Osteocyte (in vitro differentiated cells): ENCODE measurements at regions not wholly inside any gene's neighbourhood (a gene's known extent, or its start where the extent isn't known, plus 50 kb on each side); places are given as distances from the start of the nearest gene placed in this dataset.

ENCODE experiments used
- DNase-seq: peaks from one replicate; pipeline ENCODE4 v3.0.0; 2021; ENCODE audit warnings: mixed read lengths; ENCODE audit not compliant: unreplicated experiment; ENCODE audit errors: extremely low spot score
- H3K27ac Mint-ChIP-seq: one replicate; pipeline ENCODE4 v1.8.0; 2021; ENCODE audit warnings: mild to moderate bottlenecking, mixed read lengths; ENCODE audit not compliant: unreplicated experiment
- H3K27me3 Mint-ChIP-seq: one replicate; pipeline ENCODE4 v1.8.0; 2021; ENCODE audit warnings: mixed read lengths; ENCODE audit not compliant: unreplicated experiment
- H3K36me3 Mint-ChIP-seq: one replicate; pipeline ENCODE4 v1.8.0; 2021; ENCODE audit warnings: mixed read lengths; ENCODE audit not compliant: unreplicated experiment
- H3K4me1 Mint-ChIP-seq: one replicate; pipeline ENCODE4 v1.8.0; 2021; ENCODE audit warnings: mixed read lengths; ENCODE audit not compliant: unreplicated experiment
- H3K4me3 Mint-ChIP-seq: one replicate; pipeline ENCODE4 v1.8.0; 2021; ENCODE audit warnings: mild to moderate bottlenecking, moderate library complexity, mixed read lengths; ENCODE audit not compliant: unreplicated experiment
- H3K9me3 Mint-ChIP-seq: one replicate; pipeline ENCODE4 v1.8.0; 2021; ENCODE audit warnings: mixed read lengths; ENCODE audit not compliant: unreplicated experiment
- TF ChIP-seq, protein P1 (sequence below): fragments of 200-600 bp; sonication (generic); IDR thresholded peaks from 2 replicates; pipeline ENCODE4 v1.5.0; 2021; ENCODE audit warnings: antibody characterized with exemption, mild to moderate bottlenecking, moderate library complexity

DNA sequence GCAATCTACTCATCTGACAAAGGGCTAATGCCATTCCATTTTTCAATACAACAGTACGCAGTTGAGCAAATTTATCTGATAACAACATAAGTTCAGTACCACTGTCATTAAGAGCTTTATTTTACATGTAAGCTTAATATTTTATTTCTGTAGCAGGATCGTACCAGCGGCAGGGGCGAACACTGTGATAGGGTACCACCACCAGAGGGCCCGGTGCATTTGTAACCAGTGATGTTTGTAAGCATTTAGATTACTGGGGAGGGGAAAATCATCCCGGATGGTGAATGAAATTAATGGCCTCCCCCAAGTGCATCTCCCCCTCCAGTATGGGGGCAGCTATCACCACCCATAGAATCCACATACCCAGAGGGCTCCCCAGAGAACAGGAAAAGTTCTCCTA lies 179.0 kb downstream of the ADGRA3 start:
- Mint-ChIP-seq H3K4me3 (no peak overlapping the region), H3K27ac (no peak overlapping the region), H3K27me3 (no peaks in the 10 kb centered on the region), H3K9me3 (no peaks in the 10 kb centered on the region), H3K36me3 (no peaks in the 10 kb centered on the region), H3K4me1 (no peaks in the 10 kb centered on the region)
- DNase-seq, result no peak
- TF ChIP-seq, protein P1, sequence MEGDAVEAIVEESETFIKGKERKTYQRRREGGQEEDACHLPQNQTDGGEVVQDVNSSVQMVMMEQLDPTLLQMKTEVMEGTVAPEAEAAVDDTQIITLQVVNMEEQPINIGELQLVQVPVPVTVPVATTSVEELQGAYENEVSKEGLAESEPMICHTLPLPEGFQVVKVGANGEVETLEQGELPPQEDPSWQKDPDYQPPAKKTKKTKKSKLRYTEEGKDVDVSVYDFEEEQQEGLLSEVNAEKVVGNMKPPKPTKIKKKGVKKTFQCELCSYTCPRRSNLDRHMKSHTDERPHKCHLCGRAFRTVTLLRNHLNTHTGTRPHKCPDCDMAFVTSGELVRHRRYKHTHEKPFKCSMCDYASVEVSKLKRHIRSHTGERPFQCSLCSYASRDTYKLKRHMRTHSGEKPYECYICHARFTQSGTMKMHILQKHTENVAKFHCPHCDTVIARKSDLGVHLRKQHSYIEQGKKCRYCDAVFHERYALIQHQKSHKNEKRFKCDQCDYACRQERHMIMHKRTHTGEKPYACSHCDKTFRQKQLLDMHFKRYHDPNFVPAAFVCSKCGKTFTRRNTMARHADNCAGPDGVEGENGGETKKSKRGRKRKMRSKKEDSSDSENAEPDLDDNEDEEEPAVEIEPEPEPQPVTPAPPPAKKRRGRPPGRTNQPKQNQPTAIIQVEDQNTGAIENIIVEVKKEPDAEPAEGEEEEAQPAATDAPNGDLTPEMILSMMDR, result no peak

DNA sequence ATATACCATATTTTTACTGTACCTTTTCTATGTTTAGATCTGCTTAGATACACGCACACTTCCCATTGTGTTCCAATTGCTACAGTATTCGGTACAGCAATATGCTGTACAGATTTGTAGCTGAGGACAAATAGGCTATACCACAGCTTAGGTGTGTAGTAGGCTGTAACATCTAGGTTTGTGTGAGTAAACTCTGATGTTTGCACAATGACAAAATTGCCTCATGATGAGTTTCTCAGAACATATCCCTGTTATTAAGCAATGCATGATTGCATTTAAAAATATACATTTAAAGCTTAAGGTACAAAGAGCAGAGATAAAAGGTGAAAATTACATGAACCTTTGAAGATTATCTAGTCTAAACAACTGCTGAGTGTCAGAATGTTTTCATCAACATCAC lies 181.7 kb downstream of the ADGRA3 start:
- Mint-ChIP-seq H3K9me3 (no peaks in the 10 kb centered on the region), H3K36me3 (no peaks in the 10 kb centered on the region), H3K4me1 (no peaks in the 10 kb centered on the region), H3K27me3 (no peaks in the 10 kb centered on the region), H3K27ac (no peak overlapping the region), H3K4me3 (no peak overlapping the region)
- TF ChIP-seq, protein P1, result no peak
- no peak for DNase-seq

DNA sequence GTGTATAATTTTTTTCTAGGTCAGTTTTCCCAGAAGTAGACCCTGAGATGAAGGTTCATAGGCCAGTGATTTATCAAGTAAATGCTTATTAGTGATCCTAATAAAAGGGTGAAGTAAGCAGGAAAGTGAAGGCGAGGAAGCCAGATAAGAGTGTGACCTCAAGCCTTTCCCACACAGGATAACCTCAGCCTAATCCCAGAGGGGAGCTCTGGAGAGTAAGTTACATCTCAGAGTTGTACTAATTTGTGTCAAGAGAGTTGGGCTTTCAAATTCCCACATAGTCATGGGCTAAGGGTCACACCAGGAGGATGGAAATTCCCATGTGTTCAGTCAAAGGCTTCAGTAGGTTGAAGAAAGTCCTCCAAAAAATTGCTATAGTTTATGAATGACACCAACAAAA lies 191.4 kb downstream of the ADGRA3 start:
- TF ChIP-seq, protein P1, result no peak
- Mint-ChIP-seq H3K4me3 (no peak overlapping the region), H3K4me1 (peaks cover 5% of the 10 kb centered on the region), H3K27me3 (no peaks in the 10 kb centered on the region), H3K27ac (no peak overlapping the region), H3K36me3 (no peaks in the 10 kb centered on the region), H3K9me3 (no peaks in the 10 kb centered on the region)
- no peak for DNase-seq

DNA sequence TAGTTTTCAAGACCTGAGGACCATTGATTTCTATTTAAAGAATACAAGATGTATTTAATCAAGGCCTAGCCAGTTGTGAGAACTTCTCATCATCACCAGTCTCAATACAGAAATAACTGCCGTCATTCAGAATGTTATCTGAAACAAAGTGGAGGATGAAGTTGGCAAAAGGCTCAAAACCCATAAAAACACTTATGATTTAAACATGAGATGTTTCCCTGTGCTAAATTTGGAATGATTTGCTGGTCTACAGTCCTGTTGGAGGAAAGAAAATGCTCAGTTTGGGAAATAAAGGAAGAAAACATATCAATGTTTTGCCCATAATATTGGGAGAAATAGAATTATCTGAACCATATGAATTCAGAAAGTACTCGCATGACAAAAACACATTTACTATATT lies 192.2 kb downstream of the ADGRA3 start:
- TF ChIP-seq, protein P1, result no peak
- H3K4me1 Mint-ChIP-seq, result peaks cover 5% of the 10 kb centered on the region
- no peak overlapping the region for H3K4me3 Mint-ChIP-seq
- H3K36me3 Mint-ChIP-seq, result no peaks in the 10 kb centered on the region
- H3K27ac Mint-ChIP-seq, result no peak overlapping the region
- DNase-seq, result no peak
- H3K9me3 Mint-ChIP-seq, result no peaks in the 10 kb centered on the region
- H3K27me3 Mint-ChIP-seq, result no peaks in the 10 kb centered on the region

DNA sequence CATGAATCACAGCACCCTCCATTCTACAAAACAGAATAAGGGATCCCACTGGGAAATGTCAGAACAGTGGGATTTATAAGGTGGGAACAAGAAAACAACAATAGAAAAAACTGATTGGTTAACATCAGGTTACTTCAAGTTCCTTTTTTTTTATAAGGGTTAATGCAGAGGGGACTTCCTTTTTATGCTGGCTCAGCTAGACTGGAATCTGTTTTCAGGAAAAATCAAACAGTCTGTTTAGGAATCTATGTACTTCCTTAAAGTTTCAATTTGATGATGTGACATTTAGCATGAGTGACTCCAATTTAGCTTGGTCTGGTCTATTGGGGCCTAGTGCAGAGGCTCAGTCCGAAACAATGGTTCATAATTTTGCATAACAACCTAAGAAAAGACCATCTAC lies 192.9 kb downstream of the ADGRA3 start:
- H3K27me3 Mint-ChIP-seq, result no peaks in the 10 kb centered on the region
- H3K9me3 Mint-ChIP-seq, result no peaks in the 10 kb centered on the region
- peaks cover 5% of the 10 kb centered on the region for H3K4me1 Mint-ChIP-seq
- no peak overlapping the region for H3K27ac Mint-ChIP-seq
- no peak for DNase-seq
- TF ChIP-seq, protein P1, result no peak
- no peaks in the 10 kb centered on the region for H3K36me3 Mint-ChIP-seq
- no peak overlapping the region for H3K4me3 Mint-ChIP-seq
